T47D (cell line): ENCODE measurements at regions not wholly inside any gene's neighbourhood (a gene's known extent, or its start where the extent isn't known, plus 50 kb on each side); places are given as distances from the start of the nearest gene placed in this dataset.

Experiments used
- DNase-seq, 2 experiments: peaks; one replicate each; pipeline versions ENCODE4 v3.0.0 to v3.0.0-alpha.2; 2011 to 2012; ENCODE audit warnings: low read depth in 1 of 2, low spot score in 1 of 2
- JUND ChIP-seq: IDR thresholded peaks from 2 replicates; pipeline ENCODE4 v1.6.1; 2012; ENCODE audit warnings: low read depth
- in situ Hi-C: cut with HindIII; loops from 2 replicates; pipeline ENCODE4 v1.10.0; 2016; ENCODE audit warnings: low sequenced_read_pairs, low pct_unique_long_range_greater_than_20kb

GRCh38 chr3:26550413-26550812, 72.2 kb upstream of the LRRC3B start:
- no peak for TF ChIP-seq JUND
- DNase-seq, result no peak
- in situ Hi-C loops, result no loop called here

DNA sequence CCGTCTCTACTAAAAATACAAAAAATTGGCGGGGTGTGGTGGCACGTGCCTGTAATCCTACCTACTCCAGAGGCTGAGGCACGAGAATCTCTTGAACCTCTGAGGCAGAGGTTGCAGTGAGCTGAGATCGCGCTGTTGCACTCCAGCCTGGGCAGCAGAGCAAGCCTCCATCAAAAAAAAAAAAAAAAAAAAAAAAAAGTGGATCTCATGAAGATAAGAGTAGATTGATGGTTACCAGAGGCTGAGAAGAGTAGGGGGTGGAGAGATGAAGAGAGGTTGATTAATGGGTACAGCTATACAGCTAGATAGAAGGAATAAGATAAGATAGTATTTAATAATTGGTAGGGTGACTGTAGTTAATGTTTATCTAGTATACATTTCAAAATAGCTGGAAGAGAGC, 65.9 kb upstream of the LRRC3B start:
- DNase-seq, result no peak
- no peak for TF ChIP-seq JUND
- in situ Hi-C loops, result no loop called here

- no peak for TF ChIP-seq JUND
- in situ Hi-C loops, result no loop called here
- DNase-seq, result no peak
Measured at GRCh38 chr3:26558257-26558656, 64.3 kb upstream of the LRRC3B start.

- no peak for TF ChIP-seq JUND
- no peak for DNase-seq
- in situ Hi-C loops, result no loop called here
Measured at GRCh38 chr3:26559227-26559626, 63.3 kb upstream of the LRRC3B start.

- in situ Hi-C loops, result no loop called here
- no peak for TF ChIP-seq JUND
- DNase-seq, result no peak
Measured at GRCh38 chr3:26560081-26560480, 62.5 kb upstream of the LRRC3B start.

DNA sequence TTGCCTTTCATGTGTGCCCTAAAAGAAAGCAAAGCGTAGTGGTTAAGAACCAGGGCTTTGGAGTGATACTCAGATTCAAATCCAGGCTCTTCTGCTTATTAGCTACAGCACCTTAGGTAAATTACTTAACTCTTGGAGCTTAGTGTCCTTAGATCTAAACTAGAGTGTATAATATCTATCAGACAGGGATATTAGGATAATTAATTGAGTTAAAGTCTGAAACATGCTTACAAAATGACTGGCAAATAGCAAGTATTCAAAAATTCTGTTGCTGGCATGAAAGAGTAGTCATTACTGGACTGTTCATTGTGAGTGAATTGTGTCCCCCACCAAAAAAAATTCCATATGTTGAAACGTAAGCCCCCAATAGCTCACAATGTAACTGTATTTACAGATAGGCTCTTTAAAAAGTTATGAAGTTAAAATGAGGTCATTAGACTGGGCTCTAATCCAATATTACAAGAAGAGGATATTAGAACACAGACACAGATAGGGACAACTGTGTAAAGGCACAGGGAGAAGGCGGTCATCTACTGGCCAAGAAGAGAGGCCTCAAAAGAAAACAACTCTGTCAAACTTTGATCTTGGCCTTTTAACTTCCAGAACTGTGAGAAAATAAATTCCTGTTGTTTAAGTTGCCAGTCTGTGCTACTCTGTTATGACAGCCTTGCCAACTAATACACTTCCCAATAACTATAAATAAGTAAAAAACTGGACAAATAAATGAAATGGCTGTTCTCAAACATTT, 60.4 kb upstream of the LRRC3B start:
- no peak for DNase-seq
- in situ Hi-C loops, result no loop called here
- TF ChIP-seq JUND, result no peak
